T-helper 1 cell (primary cell): ENCODE measurements at regions not wholly inside any gene's neighbourhood (a gene's known extent, or its start where the extent isn't known, plus 50 kb on each side); places are given as distances from the start of the nearest gene placed in this dataset.

Experiments used
- DNase-seq, 5 donors: peaks; one replicate each; pipeline ENCODE4 v3.0.0-alpha.2; 2012 to 2020

- no peak for DNase-seq
Measured at GRCh38 chr19:42662712-42663111, 68.0 kb upstream of the CEACAM8 start.

DNA sequence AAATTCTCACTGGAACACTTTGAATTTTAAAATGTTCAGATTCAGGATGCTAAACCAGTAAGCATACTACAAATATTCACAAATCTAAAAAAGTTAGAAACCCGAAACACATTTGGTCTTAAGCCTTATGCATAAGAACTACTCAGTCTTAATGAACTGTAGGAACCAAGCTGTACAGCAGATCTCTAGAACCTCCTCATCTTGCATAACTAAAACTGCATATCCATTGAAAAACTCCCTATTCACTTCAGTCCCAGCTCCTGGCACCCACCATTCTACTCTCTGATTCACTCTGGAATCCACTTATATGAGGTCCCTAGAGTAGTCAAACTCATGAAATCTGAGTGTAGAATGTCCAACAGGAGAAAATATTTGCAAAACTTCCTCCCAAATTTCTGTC, 65.6 kb upstream of the CEACAM8 start:
- no peak for DNase-seq

- peak in 1 of 5 donors; percentile 42 for DNase-seq
Measured at GRCh38 chr19:42658076-42658475, 63.4 kb upstream of the CEACAM8 start.

DNA sequence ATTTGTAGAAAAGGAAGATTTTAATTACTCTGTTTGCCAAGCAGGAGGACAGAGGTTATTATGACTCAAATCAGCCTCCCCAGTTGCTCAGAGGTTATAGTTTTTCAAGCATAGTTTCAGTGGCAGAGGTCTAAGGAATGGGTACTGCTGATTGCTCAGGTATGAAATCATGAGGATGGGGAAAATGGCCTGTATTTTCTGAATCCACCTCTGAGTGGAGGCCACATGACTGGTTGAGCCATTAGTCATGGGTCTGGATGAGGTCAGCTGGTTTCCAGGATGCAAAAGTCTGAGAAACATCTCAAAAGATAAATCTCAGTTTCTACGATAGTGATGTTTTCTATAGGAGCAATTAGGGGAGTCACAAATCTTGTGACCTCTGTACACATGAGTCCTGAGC, 62.8 kb upstream of the CEACAM8 start:
- DNase-seq, result no peak

- no peak for DNase-seq
Measured at GRCh38 chr19:42655748-42656147, 61.0 kb upstream of the CEACAM8 start.

- no peak for DNase-seq
Measured at GRCh38 chr19:42653841-42654240, 59.1 kb upstream of the CEACAM8 start.

GRCh38 chr19:42652021-42652420, 57.3 kb upstream of the CEACAM8 start:
- no peak for DNase-seq
